Smooth muscle cell (in vitro differentiated cells): ENCODE measurements at regions not wholly inside any gene's neighbourhood (a gene's known extent, or its start where the extent isn't known, plus 50 kb on each side); places are given as distances from the start of the nearest gene placed in this dataset.
"Not testable (repeated sequence)": the region's sequence is repeated elsewhere in the genome, so short reads cannot be mapped to it uniquely, and the experiment has no call there.

Experiments used
- DNase-seq: peaks from one replicate; lab custom pipeline; 2025; ENCODE audit not compliant: unreplicated experiment; lab: John Stamatoyannopoulos, UW
- H2AFZ ChIP-seq: fragments of 200-600 bp; sonication (generic); 2 replicates; pipeline ENCODE4 v1.6.0; 2016; ENCODE audit warnings: antibody characterized with exemption, low read depth, mild to moderate bottlenecking
- H3F3A ChIP-seq: fragments of 200-600 bp; sonication (generic); 2 replicates; pipeline ENCODE4 v1.6.0; 2017; ENCODE audit warnings: antibody characterized with exemption, low read depth
- H3K27ac ChIP-seq: fragments of 200-600 bp; sonication (generic); 2 replicates; pipeline ENCODE4 v1.5.1; 2016; ENCODE audit warnings: low read depth, mild to moderate bottlenecking
- H3K27me3 ChIP-seq: fragments of 200-600 bp; sonication (generic); 2 replicates; pipeline ENCODE4 v1.6.1; 2016; ENCODE audit warnings: low read depth, mild to moderate bottlenecking
- H3K36me3 ChIP-seq: fragments of 200-600 bp; sonication (generic); 2 replicates; pipeline ENCODE4 v1.5.1; 2016; ENCODE audit warnings: low read depth
- H3K4me1 ChIP-seq: fragments of 200-600 bp; sonication (generic); 2 replicates; pipeline ENCODE4 v1.5.1; 2016; ENCODE audit warnings: low read depth
- H3K4me2 ChIP-seq: fragments of 200-600 bp; sonication (generic); 2 replicates; pipeline ENCODE4 v1.6.0; 2016; ENCODE audit warnings: mild to moderate bottlenecking
- H3K4me3 ChIP-seq: fragments of 200-600 bp; sonication (generic); 2 replicates; pipeline ENCODE4 v1.5.1; 2016; ENCODE audit warnings: mild to moderate bottlenecking
- H3K79me2 ChIP-seq: fragments of 200-600 bp; sonication (generic); 2 replicates; pipeline ENCODE4 v1.6.0; 2016; ENCODE audit warnings: low read depth, mild to moderate bottlenecking
- H3K9ac ChIP-seq: fragments of 200-600 bp; sonication (generic); 2 replicates; pipeline ENCODE4 v1.6.0; 2016; ENCODE audit warnings: low read depth
- H3K9me3 ChIP-seq: fragments of 200-600 bp; sonication (generic); replicated peaks from 2 replicates; pipeline ENCODE4 v1.5.1; 2016; ENCODE audit warnings: low read depth
- H4K20me1 ChIP-seq: fragments of 200-600 bp; sonication (generic); 2 replicates; pipeline ENCODE4 v1.6.0; 2016; ENCODE audit warnings: low read depth
- WGBS: methylation state at CpG from one replicate; pipeline ENCODE4 v1.1.7; 2016; ENCODE audit warnings: low lambda C conversion rate; 5-methylcytosine and 5-hydroxymethylcytosine counted together
- TF ChIP-seq, protein P1 (sequence below): fragments of 200-600 bp; sonication (generic); IDR thresholded peaks from 2 replicates; pipeline ENCODE4 v1.5.1; 2017; ENCODE audit warnings: borderline replicate concordance, mild to moderate bottlenecking, antibody characterized with exemption; ENCODE audit not compliant: insufficient read depth, poor library complexity, severe bottlenecking

DNA sequence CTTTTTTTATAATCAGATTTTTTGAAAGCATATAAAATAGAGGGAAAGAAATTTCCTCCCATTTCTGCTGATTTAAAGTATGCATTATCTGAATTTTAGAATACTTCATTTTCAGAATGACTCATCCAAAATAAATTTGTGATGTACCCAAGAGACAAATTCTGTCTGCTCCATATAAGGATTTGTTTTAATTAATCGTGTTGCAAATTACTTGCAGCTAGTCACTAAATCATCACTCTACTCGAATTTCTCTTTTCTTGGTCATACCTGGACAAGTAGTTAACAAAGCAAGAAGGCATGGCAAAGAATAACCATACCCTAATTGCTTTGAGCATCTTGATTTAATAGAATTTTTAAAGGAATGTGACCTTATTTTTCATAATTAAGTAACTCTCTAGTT lies 284.1 kb upstream of the GRAMD2B start:
- H4K20me1 ChIP-seq, result no peaks in the 10 kb centered on the region
- no peaks in the 10 kb centered on the region for H3K36me3 ChIP-seq
- TF ChIP-seq, protein P1, sequence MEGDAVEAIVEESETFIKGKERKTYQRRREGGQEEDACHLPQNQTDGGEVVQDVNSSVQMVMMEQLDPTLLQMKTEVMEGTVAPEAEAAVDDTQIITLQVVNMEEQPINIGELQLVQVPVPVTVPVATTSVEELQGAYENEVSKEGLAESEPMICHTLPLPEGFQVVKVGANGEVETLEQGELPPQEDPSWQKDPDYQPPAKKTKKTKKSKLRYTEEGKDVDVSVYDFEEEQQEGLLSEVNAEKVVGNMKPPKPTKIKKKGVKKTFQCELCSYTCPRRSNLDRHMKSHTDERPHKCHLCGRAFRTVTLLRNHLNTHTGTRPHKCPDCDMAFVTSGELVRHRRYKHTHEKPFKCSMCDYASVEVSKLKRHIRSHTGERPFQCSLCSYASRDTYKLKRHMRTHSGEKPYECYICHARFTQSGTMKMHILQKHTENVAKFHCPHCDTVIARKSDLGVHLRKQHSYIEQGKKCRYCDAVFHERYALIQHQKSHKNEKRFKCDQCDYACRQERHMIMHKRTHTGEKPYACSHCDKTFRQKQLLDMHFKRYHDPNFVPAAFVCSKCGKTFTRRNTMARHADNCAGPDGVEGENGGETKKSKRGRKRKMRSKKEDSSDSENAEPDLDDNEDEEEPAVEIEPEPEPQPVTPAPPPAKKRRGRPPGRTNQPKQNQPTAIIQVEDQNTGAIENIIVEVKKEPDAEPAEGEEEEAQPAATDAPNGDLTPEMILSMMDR, result no peak
- H3K27me3 ChIP-seq, result no peaks in the 10 kb centered on the region
- no peak for DNase-seq
- H2AFZ ChIP-seq, result no peak overlapping the region
- peaks cover 26% of the 10 kb centered on the region for H3K4me1 ChIP-seq
- peak overlapping the region; percentile 1 for H3K4me3 ChIP-seq
- H3K9ac ChIP-seq, result peak overlapping the region; percentile 64
- no peaks in the 10 kb centered on the region for H3K79me2 ChIP-seq
- peak overlapping the region; percentile 81 for H3K4me2 ChIP-seq
- 37% methylated on average over 2 of the region's 2 CpGs for WGBS
- peak overlapping the region; percentile 95 for H3K27ac ChIP-seq
- H3K9me3 ChIP-seq, result no peaks in the 10 kb centered on the region
- H3F3A ChIP-seq, result peaks cover 24% of the 10 kb centered on the region

- peaks cover 24% of the 10 kb centered on the region for H3F3A ChIP-seq
- H3K4me1 ChIP-seq, result peaks cover 26% of the 10 kb centered on the region
- peak overlapping the region; percentile 8 for H3K9ac ChIP-seq
- H3K4me2 ChIP-seq, result peak overlapping the region; percentile 81
- no peaks in the 10 kb centered on the region for H3K27me3 ChIP-seq
- H3K36me3 ChIP-seq, result no peaks in the 10 kb centered on the region
- no peak for DNase-seq
- peak overlapping the region; percentile 95 for H3K27ac ChIP-seq
- TF ChIP-seq, protein P1, result no peak
- H3K4me3 ChIP-seq, result no peak overlapping the region
- H3K79me2 ChIP-seq, result no peaks in the 10 kb centered on the region
- H2AFZ ChIP-seq, result no peak overlapping the region
- no peaks in the 10 kb centered on the region for H3K9me3 ChIP-seq
- no peaks in the 10 kb centered on the region for H4K20me1 ChIP-seq
- WGBS, result 4% methylated on average over 5 of the region's 5 CpGs
These were observed 283.4 kb upstream of the GRAMD2B start for GRCh38 chr5:126139773-126140172.

DNA sequence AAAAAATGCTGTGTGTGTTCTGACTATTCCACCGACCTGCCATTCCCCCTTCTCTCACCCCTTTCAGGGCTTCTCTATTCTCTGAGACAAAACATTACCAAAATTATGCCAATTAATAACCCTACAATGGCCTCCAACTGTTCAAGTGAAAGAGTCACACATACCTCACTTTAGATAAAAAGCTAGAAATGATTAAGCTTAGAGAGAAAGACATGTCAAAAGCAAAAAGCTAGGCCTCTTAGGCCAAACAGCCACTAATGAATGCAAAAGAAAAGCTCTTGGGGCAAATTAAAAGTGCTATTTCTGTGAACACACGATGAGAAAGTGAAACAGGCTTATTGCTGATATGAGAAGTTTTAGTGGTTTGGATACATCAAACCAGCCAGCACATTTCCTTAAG lies 279.6 kb upstream of the GRAMD2B start:
- no peak overlapping the region for H3K4me2 ChIP-seq
- 53% methylated on average over 2 of the region's 2 CpGs for WGBS
- no peaks in the 10 kb centered on the region for H4K20me1 ChIP-seq
- DNase-seq, result no peak
- peaks cover 12% of the 10 kb centered on the region for H3F3A ChIP-seq
- no peak overlapping the region for H3K4me3 ChIP-seq
- H3K9ac ChIP-seq, result no peak overlapping the region
- no peak overlapping the region for H2AFZ ChIP-seq
- TF ChIP-seq, protein P1, result no peak
- H3K27me3 ChIP-seq, result no peaks in the 10 kb centered on the region
- no peaks in the 10 kb centered on the region for H3K36me3 ChIP-seq
- no peak overlapping the region for H3K27ac ChIP-seq
- no peaks in the 10 kb centered on the region for H3K9me3 ChIP-seq
- H3K4me1 ChIP-seq, result peaks cover 13% of the 10 kb centered on the region
- H3K79me2 ChIP-seq, result no peaks in the 10 kb centered on the region

- H3K27ac ChIP-seq, H3K79me2 ChIP-seq, H4K20me1 ChIP-seq, H3K9me3 ChIP-seq, H3K36me3 ChIP-seq, H3K9ac ChIP-seq, H3F3A ChIP-seq, H3K4me1 ChIP-seq, DNase-seq, H3K4me2 ChIP-seq, H3K4me3 ChIP-seq, H2AFZ ChIP-seq, H3K27me3 ChIP-seq: not testable (repeated sequence)
- WGBS, result 82% methylated on average over 3 of the region's 3 CpGs
These were observed 272.9 kb upstream of the GRAMD2B start for GRCh38 chr5:126150319-126150718.

- 96% methylated on average over 12 of the region's 12 CpGs for WGBS
- not testable (repeated sequence) for H3K4me1 ChIP-seq, H3K36me3 ChIP-seq, H3K27me3 ChIP-seq, H3K4me3 ChIP-seq, H3K4me2 ChIP-seq, H3K27ac ChIP-seq, DNase-seq, H3F3A ChIP-seq, H4K20me1 ChIP-seq, H2AFZ ChIP-seq, H3K9ac ChIP-seq, H3K9me3 ChIP-seq, H3K79me2 ChIP-seq
These were observed 267.9 kb upstream of the GRAMD2B start for GRCh38 chr5:126155298-126155697.
